Gastroesophageal sphincter (tissue), 3 donors: ENCODE measurements at regions not wholly inside any gene's neighbourhood (a gene's known extent, or its start where the extent isn't known, plus 50 kb on each side); places are given as distances from the start of the nearest gene placed in this dataset.

Experiments used
- CTCF ChIP-seq, 4 experiments: fragments of 200-600 bp in 2 of 4; fragments of 450-650 bp in 2 of 4; sonication (generic) in 1 of 4; IDR thresholded peaks; one replicate each; pipeline ENCODE4 v1.5.1; 2017 to 2019; ENCODE audit warnings: antibody characterized with exemption in 4 of 4, mild to moderate bottlenecking in 2 of 4, moderate library complexity in 2 of 4
- EP300 ChIP-seq: sonication (generic); formaldehyde crosslinking; IDR thresholded peaks from one replicate; pipeline ENCODE4 v1.6.1; 2017; ENCODE audit warnings: antibody characterized with exemption, mild to moderate bottlenecking
- POLR2A ChIP-seq, 2 donors: fragments of 450-650 bp; IDR thresholded peaks; one replicate each; pipeline ENCODE4 v1.6.1; 2017; ENCODE audit warnings: antibody characterized with exemption in 2 of 2, mild to moderate bottlenecking in 2 of 2, moderate library complexity in 1 of 2
- POLR2AphosphoS5 ChIP-seq: sonication (generic); formaldehyde crosslinking; IDR thresholded peaks from one replicate; pipeline ENCODE4 v1.6.1; 2017; ENCODE audit warnings: antibody characterized with exemption

GRCh38 chr6:127013865-127014264, 104.6 kb upstream of the RSPO3 start:
- no peak for TF ChIP-seq POLR2AphosphoS5
- no peak for TF ChIP-seq CTCF (IDR thresholded peaks at IDR 0.05)
- TF ChIP-seq POLR2A (IDR thresholded peaks at IDR 0.05), result no peak
- no peak for TF ChIP-seq EP300
